ENCODE measurements at regions not wholly inside any gene's neighbourhood (a gene's known extent, or its start where the extent isn't known, plus 50 kb on each side); places are given as distances from the start of the nearest gene placed in this dataset.

GRCh38 chr17:55668312-55668920, 54.2 kb downstream of the TMEM100 start:
- Mint-ChIP-seq H3K27ac (no peak overlapping the region), H3K4me3 (no peak overlapping the region), H3K9me3 (no peaks in the 10 kb centered on the region), H3K36me3 (no peaks in the 10 kb centered on the region), H3K4me1 (peaks cover 0 to 9% (median 0%) of the 10 kb centered on the region in 4 donors), H3K27me3 (peaks cover 2 to 47% (median 25%) of the 10 kb centered on the region in 5 donors)
- DNase-seq (no peak), ATAC-seq (no peak)
- POLR2A ChIA-PET = no interaction called here

- Mint-ChIP-seq H3K27ac (no peak overlapping the region), H3K4me1 (peaks cover 0 to 9% (median 0%) of the 10 kb centered on the region in 4 donors), H3K9me3 (no peaks in the 10 kb centered on the region), H3K27me3 (peaks cover 4 to 33% (median 28%) of the 10 kb centered on the region in 5 donors), H3K36me3 (no peaks in the 10 kb centered on the region), H3K4me3 (no peak overlapping the region)
- POLR2A ChIA-PET = no interaction called here
- DNase-seq (no peak), ATAC-seq (no peak)
Observed at GRCh38 chr17:55666806-55667205, 55.9 kb downstream of the TMEM100 start.

GRCh38 chr17:55664287-55664686, 58.4 kb downstream of the TMEM100 start:
- H3K27ac Mint-ChIP-seq = no peak overlapping the region
- H3K36me3 Mint-ChIP-seq = no peaks in the 10 kb centered on the region
- POLR2A ChIA-PET = no interaction called here
- no peaks in the 10 kb centered on the region for H3K9me3 Mint-ChIP-seq
- H3K4me3 Mint-ChIP-seq = no peak overlapping the region
- H3K4me1 Mint-ChIP-seq = peaks cover 0 to 9% (median 0%) of the 10 kb centered on the region in 4 donors
- DNase-seq (no peak), ATAC-seq (no peak)
- peaks cover 3 to 26% (median 13%) of the 10 kb centered on the region in 5 donors for H3K27me3 Mint-ChIP-seq

GRCh38 chr17:55663400-55663799, 59.3 kb downstream of the TMEM100 start:
- H3K27ac Mint-ChIP-seq = no peak overlapping the region
- peaks cover 0 to 9% (median 0%) of the 10 kb centered on the region in 4 donors for H3K4me1 Mint-ChIP-seq
- DNase-seq = no peak
- no peak for ATAC-seq
- H3K9me3 Mint-ChIP-seq = no peaks in the 10 kb centered on the region
- POLR2A ChIA-PET = no interaction called here
- H3K4me3 Mint-ChIP-seq = no peak overlapping the region
- H3K36me3 Mint-ChIP-seq = no peaks in the 10 kb centered on the region
- peaks cover 2 to 20% (median 10%) of the 10 kb centered on the region in 5 donors for H3K27me3 Mint-ChIP-seq

- Mint-ChIP-seq H3K4me3 (no peak overlapping the region), H3K36me3 (no peaks in the 10 kb centered on the region), H3K27me3 (peaks cover 0 to 16% (median 3%) of the 10 kb centered on the region in 5 donors), H3K27ac (no peak overlapping the region), H3K4me1 (peaks cover 0 to 9% (median 0%) of the 10 kb centered on the region in 4 donors), H3K9me3 (no peaks in the 10 kb centered on the region)
- ATAC-seq = no peak
- POLR2A ChIA-PET = no interaction called here
- DNase-seq = no peak
Observed at GRCh38 chr17:55661963-55662834, 60.5 kb downstream of the TMEM100 start.

- DNase-seq (no peak), ATAC-seq (no peak)
- Mint-ChIP-seq H3K4me1 (peaks cover 0 to 9% (median 0%) of the 10 kb centered on the region in 4 donors), H3K27ac (no peak overlapping the region), H3K9me3 (no peaks in the 10 kb centered on the region), H3K27me3 (peaks cover 0 to 22% (median 3%) of the 10 kb centered on the region in 5 donors), H3K36me3 (no peaks in the 10 kb centered on the region), H3K4me3 (no peak overlapping the region)
- POLR2A ChIA-PET = no interaction called here
Observed at GRCh38 chr17:55661256-55661758, 61.4 kb downstream of the TMEM100 start.

- H3K4me3 Mint-ChIP-seq = no peak overlapping the region
- H3K36me3 Mint-ChIP-seq = no peaks in the 10 kb centered on the region
- DNase-seq (no peak), ATAC-seq (no peak)
- H3K4me1 Mint-ChIP-seq = peaks cover 0 to 9% (median 0%) of the 10 kb centered on the region in 4 donors
- POLR2A ChIA-PET = no interaction called here
- peaks cover 0 to 22% (median 3%) of the 10 kb centered on the region in 5 donors for H3K27me3 Mint-ChIP-seq
- H3K9me3 Mint-ChIP-seq = no peaks in the 10 kb centered on the region
- no peak overlapping the region for H3K27ac Mint-ChIP-seq
Observed at GRCh38 chr17:55660178-55660886, 62.3 kb downstream of the TMEM100 start.

- no peaks in the 10 kb centered on the region for H3K9me3 Mint-ChIP-seq
- H3K27me3 Mint-ChIP-seq = peaks cover 0 to 22% (median 3%) of the 10 kb centered on the region in 5 donors
- ATAC-seq (no peak), DNase-seq (no peak)
- H3K4me1 Mint-ChIP-seq = peaks cover 0 to 9% (median 0%) of the 10 kb centered on the region in 4 donors
- H3K27ac Mint-ChIP-seq = no peak overlapping the region
- POLR2A ChIA-PET = no interaction called here
- no peaks in the 10 kb centered on the region for H3K36me3 Mint-ChIP-seq
- no peak overlapping the region for H3K4me3 Mint-ChIP-seq
Observed at GRCh38 chr17:55659661-55660060, 63.0 kb downstream of the TMEM100 start.

- Mint-ChIP-seq H3K27me3 (peaks cover 1 to 15% (median 3%) of the 10 kb centered on the region in 5 donors), H3K4me3 (no peak overlapping the region), H3K36me3 (no peaks in the 10 kb centered on the region), H3K9me3 (no peaks in the 10 kb centered on the region), H3K4me1 (no peaks in the 10 kb centered on the region), H3K27ac (no peak overlapping the region)
- ATAC-seq (no peak), DNase-seq (no peak)
- POLR2A ChIA-PET = no interaction called here
Observed at GRCh38 chr17:55655777-55656176, 66.9 kb downstream of the TMEM100 start.

- ATAC-seq (no peak), DNase-seq (no peak)
- H3K4me3 Mint-ChIP-seq = no peak overlapping the region
- H3K9me3 Mint-ChIP-seq = no peaks in the 10 kb centered on the region
- peaks cover 1 to 12% (median 8%) of the 10 kb centered on the region in 5 donors for H3K27me3 Mint-ChIP-seq
- no peaks in the 10 kb centered on the region for H3K4me1 Mint-ChIP-seq
- H3K36me3 Mint-ChIP-seq = no peaks in the 10 kb centered on the region
- POLR2A ChIA-PET = no interaction called here
- H3K27ac Mint-ChIP-seq = no peak overlapping the region
Observed at GRCh38 chr17:55654821-55655220, 67.8 kb downstream of the TMEM100 start.

- no peak overlapping the region for H3K27ac Mint-ChIP-seq
- peaks cover 1 to 20% (median 7%) of the 10 kb centered on the region in 5 donors for H3K27me3 Mint-ChIP-seq
- no peaks in the 10 kb centered on the region for H3K36me3 Mint-ChIP-seq
- no peaks in the 10 kb centered on the region for H3K4me1 Mint-ChIP-seq
- no peak for ATAC-seq
- DNase-seq = no peak
- POLR2A ChIA-PET = no interaction called here
- H3K9me3 Mint-ChIP-seq = no peaks in the 10 kb centered on the region
- H3K4me3 Mint-ChIP-seq = no peak overlapping the region
Observed at GRCh38 chr17:55654022-55654421, 68.6 kb downstream of the TMEM100 start.

- H3K36me3 Mint-ChIP-seq = no peaks in the 10 kb centered on the region
- H3K9me3 Mint-ChIP-seq = no peaks in the 10 kb centered on the region
- POLR2A ChIA-PET = no interaction called here
Observed at GRCh38 chr17:55652825-55653224, 69.8 kb downstream of the TMEM100 start.

More at GRCh38 chr17:55652825-55653224, 69.8 kb downstream of the TMEM100 start:
- Mint-ChIP-seq H3K4me3 (no peak overlapping the region), H3K4me1 (no peaks in the 10 kb centered on the region), H3K27me3 (peaks cover 3 to 21% (median 10%) of the 10 kb centered on the region in 5 donors), H3K27ac (no peak overlapping the region)
- ATAC-seq (no peak), DNase-seq (no peak)

Measured in naive thymus-derived CD8-positive, alpha-beta T cell (primary cell).